H9 (cell line): ENCODE measurements at regions not wholly inside any gene's neighbourhood (a gene's known extent, or its start where the extent isn't known, plus 50 kb on each side); places are given as distances from the start of the nearest gene placed in this dataset.

Source experiments
- DNase-seq: peaks from one replicate; pipeline ENCODE4 v3.0.0-alpha.2; 2017
- H2AFZ ChIP-seq: one replicate; pipeline ENCODE4 v1.6.1; 2013; ENCODE audit warnings: mild to moderate bottlenecking, low read length, control low read depth, moderate library complexity
- H2AK5ac ChIP-seq: 2 replicates; pipeline ENCODE4 v1.6.1; 2013; ENCODE audit warnings: low read length, control low read depth, mixed read lengths; ENCODE audit not compliant: insufficient read length
- H2BK120ac ChIP-seq: one replicate; pipeline ENCODE4 v1.6.1; 2013; ENCODE audit warnings: low read depth, mild to moderate bottlenecking, low read length, control low read depth, inconsistent platforms; ENCODE audit not compliant: poor library complexity, severe bottlenecking
- H2BK12ac ChIP-seq: 2 replicates; pipeline ENCODE4 v1.6.1; 2013; ENCODE audit warnings: low read length, control low read depth, mixed read lengths, low read depth; ENCODE audit not compliant: insufficient read length
- H2BK15ac ChIP-seq: 2 replicates; pipeline ENCODE4 v1.6.1; 2013; ENCODE audit warnings: low read depth, low read length, control low read depth
- H2BK20ac ChIP-seq: one replicate; pipeline ENCODE4 v1.6.1; 2013; ENCODE audit warnings: low read depth, mild to moderate bottlenecking, low read length, control low read depth, inconsistent platforms; ENCODE audit not compliant: poor library complexity, severe bottlenecking
- H2BK5ac ChIP-seq: 2 replicates; pipeline ENCODE4 v1.6.1; 2013; ENCODE audit warnings: low read length, control low read depth, mixed read lengths; ENCODE audit not compliant: insufficient read length
- H3K14ac ChIP-seq: 2 replicates; pipeline ENCODE4 v1.6.1; 2013; ENCODE audit warnings: low read length, control low read depth; ENCODE audit not compliant: insufficient read depth
- H3K18ac ChIP-seq: 2 replicates; pipeline ENCODE4 v1.6.1; 2013; ENCODE audit warnings: low read depth, mild to moderate bottlenecking, mixed read lengths, low read length, control low read depth; ENCODE audit not compliant: insufficient read length
- H3K23ac ChIP-seq: 2 replicates; pipeline ENCODE4 v1.6.1; 2013; ENCODE audit warnings: low read length, control low read depth, mixed read lengths, low read depth; ENCODE audit not compliant: insufficient read length
- H3K23me2 ChIP-seq: 2 replicates; pipeline ENCODE4 v1.6.1; 2013; ENCODE audit warnings: low read depth, mild to moderate bottlenecking, mixed read lengths, low read length, control low read depth; ENCODE audit not compliant: insufficient read length, poor library complexity, severe bottlenecking
- H3K27ac ChIP-seq: 2 replicates; pipeline ENCODE4 v1.5.1; 2013; ENCODE audit warnings: low read length, control low read depth, mixed read lengths, low read depth; ENCODE audit not compliant: insufficient read length
- H3K27me3 ChIP-seq: 2 replicates; pipeline ENCODE4 v1.6.1; 2013; ENCODE audit warnings: low read length, control low read depth, inconsistent platforms; ENCODE audit not compliant: insufficient read depth
- H3K4ac ChIP-seq: 2 replicates; pipeline ENCODE4 v1.6.1; 2013; ENCODE audit warnings: low read depth, mild to moderate bottlenecking, control low read depth, inconsistent platforms, low read length, moderate library complexity
- H3K4me1 ChIP-seq: 2 replicates; pipeline ENCODE4 v1.6.1; 2013; ENCODE audit warnings: low read length, control low read depth, inconsistent platforms; ENCODE audit not compliant: insufficient read depth
- H3K4me2 ChIP-seq: 2 replicates; pipeline ENCODE4 v1.6.1; 2013; ENCODE audit warnings: low read length, control low read depth, mixed read lengths; ENCODE audit not compliant: insufficient read length, insufficient read depth
- H3K56ac ChIP-seq: 2 replicates; pipeline ENCODE4 v1.6.1; 2013; ENCODE audit warnings: low read depth, mild to moderate bottlenecking, mixed read lengths, low read length, control low read depth; ENCODE audit not compliant: insufficient read length
- H3K79me1 ChIP-seq: 2 replicates; pipeline ENCODE4 v1.6.1; 2013; ENCODE audit warnings: low read depth, mild to moderate bottlenecking, moderate library complexity, low read length, control low read depth, inconsistent platforms; ENCODE audit not compliant: insufficient read depth, poor library complexity, severe bottlenecking
- H3K79me2 ChIP-seq: 2 replicates; pipeline ENCODE4 v1.6.1; 2013; ENCODE audit warnings: low read length, control low read depth, inconsistent platforms; ENCODE audit not compliant: insufficient read depth
- H3K9ac ChIP-seq: 2 replicates; pipeline ENCODE4 v1.6.1; 2013; ENCODE audit warnings: low read length, control low read depth, mixed read lengths; ENCODE audit not compliant: insufficient read length; ENCODE audit errors: extremely low read depth
- H3K9me3 ChIP-seq: one replicate; pipeline ENCODE4 v1.6.1; 2013; ENCODE audit warnings: low read depth, low read length, inconsistent platforms; ENCODE audit not compliant: control insufficient read depth
- H3T11ph ChIP-seq: one replicate; pipeline ENCODE4 v1.6.1; 2013; ENCODE audit warnings: mild to moderate bottlenecking, low read length, control low read depth, inconsistent platforms
- H4K20me1 ChIP-seq: one replicate; pipeline ENCODE4 v1.6.1; 2013; ENCODE audit not compliant: control insufficient read depth, insufficient read length, insufficient read depth
- H4K5ac ChIP-seq: 2 replicates; pipeline ENCODE4 v1.6.1; 2013; ENCODE audit warnings: low read depth, mild to moderate bottlenecking, mixed read lengths, low read length, control low read depth; ENCODE audit not compliant: insufficient read length
- H4K8ac ChIP-seq: replicated peaks from 2 replicates; pipeline ENCODE4 v1.6.1; 2013; ENCODE audit warnings: low read length, control low read depth, mixed read lengths, low read depth; ENCODE audit not compliant: insufficient read length
- H4K91ac ChIP-seq: 2 replicates; pipeline ENCODE4 v1.6.1; 2013; ENCODE audit warnings: low read depth, mild to moderate bottlenecking, moderate library complexity, mixed read lengths, low read length, control low read depth; ENCODE audit not compliant: insufficient read length
- H3K27ac Mint-ChIP-seq, 3 experiments: 2 replicates in 2 of 3; 3 replicates in 1 of 3; pipeline ENCODE4 v1.8.0; 2020 to 2021; ENCODE audit warnings: mixed read lengths in 3 of 3, mild to moderate bottlenecking in 1 of 3, moderate library complexity in 1 of 3
- H3K27me3 Mint-ChIP-seq: 2 replicates; pipeline ENCODE4 v1.8.0; 2021; ENCODE audit warnings: low read depth, mild to moderate bottlenecking, moderate library complexity, mixed read lengths
- H3K36me3 Mint-ChIP-seq, 3 experiments: 2 replicates in 2 of 3; 3 replicates in 1 of 3; pipeline ENCODE4 v1.8.0; 2020 to 2021; ENCODE audit warnings: low read depth in 3 of 3, mixed read lengths in 3 of 3; ENCODE audit not compliant: insufficient read depth in 1 of 3
- H3K4me1 Mint-ChIP-seq, 2 experiments: 2 replicates each; pipeline ENCODE4 v1.8.0; 2020; ENCODE audit warnings: mixed read lengths in 2 of 2
- H3K4me3 Mint-ChIP-seq, 2 experiments: 2 replicates in 1 of 2; 3 replicates in 1 of 2; pipeline ENCODE4 v1.8.0; 2020 to 2021; ENCODE audit warnings: mild to moderate bottlenecking in 2 of 2, mixed read lengths in 2 of 2, moderate library complexity in 1 of 2
- H3K9me3 Mint-ChIP-seq, 2 experiments: 2 replicates in 1 of 2; 3 replicates in 1 of 2; pipeline ENCODE4 v1.8.0; 2020; ENCODE audit warnings: mild to moderate bottlenecking in 2 of 2, mixed read lengths in 2 of 2, moderate library complexity in 1 of 2
- WGBS: extraction: QIAGEN DNeasy Blood & Tissue Kit; methylation state at CpG from one replicate; pipeline ENCODE4 v1.1.7; 2013; ENCODE audit warnings: missing lambda C conversion rate, low lambda C conversion rate, mixed read lengths; ENCODE audit not compliant: insufficient read length; ENCODE audit errors: extremely low coverage; 5-methylcytosine and 5-hydroxymethylcytosine counted together
- TF ChIP-seq, protein P1 (sequence below): fragments of 200-600 bp; sonication (generic); conservative IDR thresholded peaks from 3 replicates; pipeline ENCODE4 v1.8.0; 2021; ENCODE audit warnings: antibody characterized with exemption, mild to moderate bottlenecking

DNA sequence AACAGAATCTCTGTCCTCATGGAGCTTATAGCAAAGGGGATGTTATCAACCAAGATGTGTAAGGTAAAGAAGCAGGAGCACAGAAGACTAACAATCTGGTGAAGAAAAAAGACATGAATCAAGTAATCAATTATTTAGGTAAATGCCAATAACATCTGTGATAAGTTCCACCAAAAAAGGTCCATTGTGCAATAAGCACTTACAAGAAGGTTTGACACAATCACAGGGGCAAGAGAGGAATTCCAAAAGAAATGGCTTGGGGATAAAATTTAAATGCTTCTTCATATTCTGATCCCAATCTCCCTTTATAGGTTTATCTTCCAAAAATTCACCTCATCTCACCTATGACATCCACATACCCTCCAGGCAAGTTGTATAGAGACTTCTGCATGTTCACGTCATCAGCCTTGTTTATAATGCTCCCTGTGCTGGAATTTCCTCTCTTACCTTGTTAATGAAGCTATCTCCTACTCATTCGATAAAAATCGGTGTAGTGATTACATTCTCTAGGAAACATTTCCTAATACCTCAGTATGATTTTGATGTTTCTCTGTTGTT is 53.6 kb upstream of the DPT start:
- H3K27ac ChIP-seq, result no peak overlapping the region
- H3T11ph ChIP-seq, result no peak overlapping the region
- no peak overlapping the region for H2BK120ac ChIP-seq
- H3K18ac ChIP-seq, result no peak overlapping the region
- no peak overlapping the region for H3K56ac ChIP-seq
- no peaks in the 10 kb centered on the region for H3K79me2 ChIP-seq
- H2BK5ac ChIP-seq, result no peak overlapping the region
- no CpG with 5 or more reads among the region's 3 CpGs for WGBS
- Mint-ChIP-seq H3K4me3 (no peak overlapping the region), H3K36me3 (no peaks in the 10 kb centered on the region), H3K27ac (no peak overlapping the region), H3K27me3 (no peaks in the 10 kb centered on the region; the same call in 1 of the 2 replicates), H3K4me1 (peaks cover 0 to 2% of the 10 kb centered on the region in 2 experiments; a peak in 1 of 4 replicates), H3K9me3 (no peaks in the 10 kb centered on the region)
- no peak overlapping the region for H4K5ac ChIP-seq
- H2BK12ac ChIP-seq, result no peak overlapping the region
- H3K9me3 ChIP-seq, result no peaks in the 10 kb centered on the region
- no peak overlapping the region for H4K8ac ChIP-seq
- H3K4ac ChIP-seq, result no peak overlapping the region
- H2AK5ac ChIP-seq, result no peak overlapping the region
- no peak overlapping the region for H3K9ac ChIP-seq
- no peak overlapping the region for H3K4me2 ChIP-seq
- TF ChIP-seq, protein P1, sequence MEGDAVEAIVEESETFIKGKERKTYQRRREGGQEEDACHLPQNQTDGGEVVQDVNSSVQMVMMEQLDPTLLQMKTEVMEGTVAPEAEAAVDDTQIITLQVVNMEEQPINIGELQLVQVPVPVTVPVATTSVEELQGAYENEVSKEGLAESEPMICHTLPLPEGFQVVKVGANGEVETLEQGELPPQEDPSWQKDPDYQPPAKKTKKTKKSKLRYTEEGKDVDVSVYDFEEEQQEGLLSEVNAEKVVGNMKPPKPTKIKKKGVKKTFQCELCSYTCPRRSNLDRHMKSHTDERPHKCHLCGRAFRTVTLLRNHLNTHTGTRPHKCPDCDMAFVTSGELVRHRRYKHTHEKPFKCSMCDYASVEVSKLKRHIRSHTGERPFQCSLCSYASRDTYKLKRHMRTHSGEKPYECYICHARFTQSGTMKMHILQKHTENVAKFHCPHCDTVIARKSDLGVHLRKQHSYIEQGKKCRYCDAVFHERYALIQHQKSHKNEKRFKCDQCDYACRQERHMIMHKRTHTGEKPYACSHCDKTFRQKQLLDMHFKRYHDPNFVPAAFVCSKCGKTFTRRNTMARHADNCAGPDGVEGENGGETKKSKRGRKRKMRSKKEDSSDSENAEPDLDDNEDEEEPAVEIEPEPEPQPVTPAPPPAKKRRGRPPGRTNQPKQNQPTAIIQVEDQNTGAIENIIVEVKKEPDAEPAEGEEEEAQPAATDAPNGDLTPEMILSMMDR, result no peak
- no peak overlapping the region for H4K91ac ChIP-seq
- no peak for DNase-seq
- H3K23me2 ChIP-seq, result no peaks in the 10 kb centered on the region
- H4K20me1 ChIP-seq, result no peaks in the 10 kb centered on the region
- no peaks in the 10 kb centered on the region for H3K79me1 ChIP-seq
- H3K23ac ChIP-seq, result no peak overlapping the region
- no peak overlapping the region for H2BK20ac ChIP-seq
- H2AFZ ChIP-seq, result no peak overlapping the region
- no peak overlapping the region for H3K14ac ChIP-seq
- no peaks in the 10 kb centered on the region for H3K4me1 ChIP-seq
- H3K27me3 ChIP-seq, result no peaks in the 10 kb centered on the region
- H2BK15ac ChIP-seq, result no peak overlapping the region
